SKM-1 treated with dmso at 0.1 percent for 144 hours (cell line): ENCODE measurements at regions not wholly inside any gene's neighbourhood (a gene's known extent, or its start where the extent isn't known, plus 50 kb on each side); places are given as distances from the start of the nearest gene placed in this dataset.
"Not testable (repeated sequence)": the region's sequence is repeated elsewhere in the genome, so short reads cannot be mapped to it uniquely, and the experiment has no call there.

Experiments
- DNase-seq: peaks from one replicate; lab custom pipeline; 2025; ENCODE audit not compliant: unreplicated experiment; lab: John Stamatoyannopoulos, UW

DNA sequence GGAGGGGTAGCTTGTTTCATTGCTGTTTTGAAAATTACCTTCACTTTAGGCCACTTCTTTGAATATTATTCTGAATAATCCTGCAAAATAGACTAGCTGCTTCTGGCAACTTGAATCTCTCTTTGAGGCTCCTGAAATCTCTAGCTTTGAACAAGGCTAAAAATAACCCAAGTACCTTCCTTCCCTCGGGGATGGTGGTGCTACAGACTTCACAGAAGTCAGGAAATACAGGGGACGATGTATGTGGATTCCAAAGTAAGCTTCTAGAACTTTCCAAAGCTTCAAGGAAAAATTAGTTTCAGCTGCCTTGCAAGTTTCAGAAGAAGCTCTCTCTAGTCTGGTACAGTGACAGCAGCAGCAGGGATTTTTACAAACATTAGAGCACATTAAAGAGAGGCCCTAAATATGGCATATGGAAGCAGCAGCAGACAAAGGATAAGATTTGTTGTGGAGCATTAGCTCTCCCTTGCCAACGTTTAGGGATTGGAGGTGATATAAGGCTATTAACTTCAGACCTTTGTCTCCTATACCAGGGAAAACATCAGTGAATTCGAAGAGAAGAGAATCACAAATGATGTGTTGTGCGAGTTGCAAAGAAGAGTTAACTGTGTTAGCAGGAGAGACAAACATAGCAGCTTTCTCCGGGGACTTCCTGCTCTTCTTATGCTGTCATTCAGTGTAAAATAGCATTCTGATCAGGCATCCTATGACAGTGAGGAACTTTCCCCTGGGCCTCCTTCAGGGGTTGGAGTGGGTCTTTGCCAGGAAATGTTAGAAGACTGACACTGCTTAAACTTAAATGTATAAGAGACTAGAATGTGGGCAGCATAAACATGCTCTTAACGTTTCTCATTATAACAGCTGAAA, 783.0 kb upstream of the ARPP21 start:
- DNase-seq: no peak

DNA sequence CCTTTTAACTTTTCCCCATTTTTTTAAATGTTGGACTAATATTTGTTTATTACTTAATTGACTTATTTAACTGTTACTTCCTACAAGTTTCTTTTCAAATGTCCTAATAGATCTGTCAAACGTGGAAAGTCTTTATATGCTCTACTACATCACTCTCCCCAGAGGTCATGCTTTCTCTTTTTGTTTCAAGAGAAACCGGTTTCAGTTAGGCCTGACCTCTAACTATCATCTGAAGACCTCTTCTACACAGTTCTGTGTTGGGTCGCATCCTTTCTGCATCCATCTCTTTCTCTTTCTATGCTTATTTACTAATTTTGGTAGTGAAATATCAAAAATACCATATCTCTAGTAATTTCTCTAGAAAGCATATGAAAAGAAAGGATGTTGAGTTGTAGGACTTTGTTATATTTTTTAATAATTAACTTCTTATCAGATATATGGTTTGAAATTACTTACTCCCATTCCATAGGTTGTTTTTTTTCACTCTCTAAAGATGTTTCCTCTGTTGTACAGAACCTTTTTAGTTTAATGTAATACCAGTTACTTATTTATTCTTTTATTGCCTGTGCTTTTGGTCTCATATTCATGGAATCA, 781.2 kb upstream of the ARPP21 start:
- DNase-seq: no peak

DNA sequence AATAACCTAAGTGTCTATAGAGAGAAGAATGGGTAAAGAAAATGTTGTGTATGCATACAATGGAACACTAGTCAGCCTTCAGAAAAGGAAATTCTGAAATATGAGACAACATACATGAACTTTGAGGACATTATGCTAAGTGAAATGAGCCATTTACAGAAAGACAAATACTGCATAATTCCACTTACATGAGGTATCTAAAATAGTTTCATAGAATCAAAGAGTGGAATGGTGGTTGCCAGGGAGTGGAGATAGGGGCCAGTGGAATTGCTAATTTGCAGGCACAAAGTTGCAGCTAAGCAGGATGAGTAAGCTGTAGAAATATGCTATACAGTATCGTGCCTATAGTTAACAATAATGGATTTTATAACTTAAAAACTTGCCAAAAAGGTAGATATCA, 779.6 kb upstream of the ARPP21 start:
- no peak for DNase-seq

DNA sequence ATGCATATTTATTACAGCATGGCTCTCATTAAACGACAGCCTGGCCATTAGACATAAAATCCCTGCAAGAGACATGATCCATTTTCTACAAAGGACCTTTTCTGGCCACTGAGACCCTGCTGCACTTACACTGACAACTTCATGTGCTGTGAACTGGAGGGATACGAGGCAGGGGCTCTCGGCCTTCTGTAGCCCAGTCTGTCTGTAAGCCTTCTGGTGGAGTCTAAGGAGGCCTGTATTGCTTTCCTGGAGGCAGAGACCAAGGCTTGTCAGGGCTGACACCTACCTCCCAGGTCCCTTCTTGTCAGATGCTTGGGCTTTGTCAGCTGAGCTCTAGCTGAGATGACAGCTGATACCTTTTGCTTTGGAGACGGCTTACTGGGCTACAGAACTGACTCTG, 776.9 kb upstream of the ARPP21 start:
- DNase-seq: no peak

DNA sequence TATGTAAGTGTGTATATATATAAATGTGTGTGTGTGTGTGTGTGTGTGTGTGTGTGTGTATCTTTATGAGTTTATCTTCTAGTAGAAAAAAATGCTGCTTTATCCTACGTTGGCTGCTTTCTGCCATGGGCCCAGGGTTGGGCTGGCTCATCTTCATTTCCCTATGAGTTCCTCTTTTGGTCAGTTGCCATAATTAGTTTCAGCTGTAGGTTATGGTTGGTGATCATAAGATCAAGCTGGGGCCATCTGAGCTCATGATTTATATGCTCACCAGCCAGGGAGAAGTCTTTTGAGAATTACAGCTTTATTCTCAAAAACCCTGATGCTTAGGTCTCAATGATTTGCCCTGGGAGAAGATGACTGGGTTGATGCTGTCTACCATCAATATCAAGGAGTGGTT, 775.8 kb upstream of the ARPP21 start:
- DNase-seq: no peak

DNA sequence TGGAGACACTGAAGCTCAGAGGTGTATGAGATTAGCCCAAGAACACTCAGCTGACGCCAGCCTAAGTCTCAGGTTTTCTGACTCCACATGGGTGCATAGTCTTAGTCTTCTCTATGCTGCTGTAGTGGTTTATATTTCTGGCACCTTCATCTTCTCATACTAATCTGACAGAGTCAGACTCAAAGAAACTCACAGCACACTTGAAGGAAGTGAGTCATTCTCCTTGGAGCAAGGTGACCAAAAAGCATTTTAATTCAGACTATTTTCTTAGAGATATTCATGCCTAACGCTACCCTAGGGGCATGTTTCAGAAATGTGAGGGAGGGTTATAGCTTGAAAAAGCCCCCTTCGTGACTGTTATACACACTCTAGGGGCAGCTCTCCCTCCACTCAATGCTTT, 775.3 kb upstream of the ARPP21 start:
- DNase-seq: no peak

DNA sequence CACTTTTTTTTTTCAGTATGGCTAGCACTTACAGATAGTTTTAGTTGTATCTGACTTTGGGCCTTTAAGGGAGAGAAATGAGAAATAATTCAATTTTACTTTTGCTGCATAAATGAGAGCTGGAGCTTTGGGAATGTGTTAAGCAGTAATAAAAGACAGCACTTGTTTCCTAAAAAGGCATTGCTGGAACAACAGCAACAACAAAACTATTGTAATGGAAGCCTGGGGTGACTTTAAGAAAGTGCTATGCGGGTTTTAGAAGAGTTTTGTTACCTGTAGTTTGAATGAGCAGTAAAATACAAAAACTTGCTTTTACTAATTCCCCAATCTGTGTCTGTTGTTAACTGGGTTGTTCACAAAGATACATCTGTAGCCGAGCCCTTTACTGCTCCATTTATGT, 774.0 kb upstream of the ARPP21 start:
- no peak for DNase-seq

DNA sequence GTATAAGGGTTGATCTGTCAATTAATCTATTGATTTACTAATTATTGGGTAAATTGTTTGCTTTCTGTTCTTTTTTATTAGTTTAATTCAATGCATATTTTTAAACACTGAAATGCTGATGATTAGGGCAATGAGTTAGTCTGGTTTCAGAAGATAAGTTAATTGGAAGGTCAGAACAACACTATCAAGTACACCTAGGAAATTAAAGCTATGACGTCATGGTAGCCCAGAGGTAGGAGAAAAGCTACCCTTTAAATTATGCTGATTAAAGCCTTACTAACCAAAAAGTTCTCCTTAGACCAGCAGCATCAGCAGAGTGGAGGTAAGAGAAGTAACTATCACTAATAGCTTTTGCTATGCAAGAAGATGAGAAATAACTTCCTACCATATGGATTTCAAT, 770.4 kb upstream of the ARPP21 start:
- no peak for DNase-seq

DNA sequence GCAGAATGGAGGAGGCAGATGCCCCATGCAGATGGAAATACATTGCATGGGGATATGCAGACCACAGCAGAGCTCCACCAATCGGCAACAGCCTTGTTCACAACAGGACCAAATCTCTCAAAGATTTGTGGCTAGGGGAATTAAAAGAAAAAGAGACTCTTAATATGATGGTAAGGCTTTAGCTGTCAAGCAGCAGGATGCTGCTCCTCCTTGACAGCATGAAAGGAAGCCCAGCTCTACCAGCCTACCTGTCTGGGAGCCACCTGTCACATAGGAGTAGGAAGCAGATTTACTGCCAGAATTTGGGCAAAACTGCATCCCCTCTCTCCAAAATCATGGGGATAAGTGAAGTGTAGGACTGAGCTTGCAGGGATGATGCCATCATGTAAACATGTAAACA, 769.6 kb upstream of the ARPP21 start:
- no peak for DNase-seq

DNA sequence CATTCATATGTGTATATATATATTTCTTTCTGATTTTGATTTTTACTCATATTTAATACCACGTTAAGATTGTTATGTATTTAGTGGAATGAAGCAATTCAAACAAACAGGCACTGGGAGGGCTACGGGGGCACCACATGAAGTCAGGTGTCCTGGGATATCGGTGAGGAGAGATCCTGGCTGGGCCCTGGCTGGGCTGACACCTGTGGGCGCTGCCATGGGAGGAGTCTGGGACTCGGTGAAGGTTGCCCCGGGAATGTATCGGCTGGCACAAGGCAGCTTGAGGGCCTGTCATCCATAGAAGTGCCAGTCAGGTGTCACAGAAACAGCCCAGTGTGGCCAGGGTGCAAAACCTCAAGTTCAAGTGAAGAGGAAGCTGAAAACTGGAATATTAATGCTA, 766.9 kb upstream of the ARPP21 start:
- DNase-seq: no peak

DNA sequence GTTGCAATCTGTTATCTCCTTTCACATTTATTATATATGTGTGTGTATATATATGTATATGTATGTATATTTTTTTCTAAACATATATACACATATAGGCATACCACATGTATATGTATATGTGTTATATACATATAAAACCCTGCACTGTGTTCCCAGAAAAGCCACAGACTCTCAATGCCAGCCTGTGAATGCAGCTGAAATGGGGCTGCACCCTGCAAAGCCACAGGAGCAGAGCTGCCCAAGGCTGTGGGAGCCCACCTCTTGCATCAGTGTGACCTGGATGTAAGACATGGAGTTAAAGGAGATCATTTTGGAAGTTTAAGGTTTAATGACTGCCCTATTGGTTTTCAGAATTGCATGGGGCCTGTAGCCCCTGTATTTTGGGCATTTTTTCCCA, 762.3 kb upstream of the ARPP21 start:
- no peak for DNase-seq

DNA sequence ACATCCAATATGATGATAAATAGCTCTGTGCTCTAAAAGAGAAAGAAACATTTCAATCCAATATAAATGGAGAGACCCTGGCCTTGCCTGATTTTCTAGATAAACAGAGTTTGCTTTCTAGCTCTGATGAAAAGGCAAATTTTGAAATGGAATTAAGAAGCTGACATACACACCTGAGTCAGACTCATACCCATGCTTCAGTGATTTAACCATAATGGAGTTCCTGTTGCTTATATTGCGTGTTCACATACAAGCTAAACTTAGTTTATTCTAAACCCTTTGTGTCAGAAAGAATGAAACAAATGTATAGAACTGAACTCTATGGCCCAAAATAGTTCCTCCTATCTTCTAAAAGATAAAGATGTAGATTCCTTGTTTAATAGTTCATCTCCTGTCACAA, 760.8 kb upstream of the ARPP21 start:
- no peak for DNase-seq

DNA sequence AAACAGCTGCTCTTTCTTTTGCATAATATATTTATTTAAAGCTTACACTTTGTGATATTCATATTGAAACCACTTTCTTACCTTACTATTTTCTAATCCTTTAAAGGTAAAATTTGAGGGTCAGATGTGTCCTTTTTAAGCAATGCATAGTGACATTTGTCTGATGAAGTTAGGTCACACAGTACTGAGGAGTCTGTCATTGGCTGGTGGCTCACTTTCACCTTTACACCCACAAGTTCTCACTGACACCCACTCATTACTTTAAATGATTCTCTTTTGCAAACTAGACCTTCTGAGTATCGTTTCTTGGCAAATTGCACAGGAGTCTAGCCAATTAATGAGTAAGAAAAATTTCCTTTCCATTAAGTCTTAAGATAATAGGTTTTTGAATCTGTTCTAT, 758.3 kb upstream of the ARPP21 start:
- no peak for DNase-seq

DNA sequence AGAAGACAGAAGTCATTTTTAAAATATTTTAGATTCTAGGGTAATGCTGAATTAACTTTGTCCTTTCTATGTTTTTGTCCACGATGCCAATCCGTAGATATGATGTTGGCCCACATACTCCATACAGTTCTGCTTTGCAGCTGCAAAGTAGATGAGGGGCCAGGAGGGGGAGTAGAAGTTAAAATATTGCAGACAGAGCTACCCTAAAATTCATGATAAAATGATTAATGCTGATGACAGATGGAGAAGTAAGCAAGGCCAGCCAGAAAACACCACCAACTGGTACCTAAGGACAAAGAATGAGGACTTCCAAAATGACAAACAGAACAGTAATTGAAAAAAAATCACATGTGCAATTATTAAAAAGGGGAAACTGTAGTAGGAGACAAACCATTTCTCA, 756.6 kb upstream of the ARPP21 start:
- no peak for DNase-seq

DNA sequence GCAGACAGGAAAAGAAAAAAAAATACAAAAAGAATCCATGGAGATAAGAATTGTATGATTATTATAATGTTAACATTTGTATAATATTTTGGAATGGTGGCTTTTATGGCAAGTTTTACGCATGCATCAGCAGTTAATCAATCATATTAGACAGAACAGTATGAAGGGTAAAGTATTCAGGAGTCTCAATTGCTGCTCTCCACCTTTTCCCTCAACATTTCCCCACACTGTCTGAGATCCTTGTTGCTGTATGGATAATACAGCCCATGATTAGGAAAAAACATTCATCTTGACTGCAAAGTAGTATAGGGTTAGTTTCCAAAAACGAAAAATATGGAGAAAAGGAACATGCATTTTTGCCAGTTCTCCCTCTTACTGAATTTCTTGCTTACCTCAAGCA, 755.3 kb upstream of the ARPP21 start:
- DNase-seq: no peak

DNA sequence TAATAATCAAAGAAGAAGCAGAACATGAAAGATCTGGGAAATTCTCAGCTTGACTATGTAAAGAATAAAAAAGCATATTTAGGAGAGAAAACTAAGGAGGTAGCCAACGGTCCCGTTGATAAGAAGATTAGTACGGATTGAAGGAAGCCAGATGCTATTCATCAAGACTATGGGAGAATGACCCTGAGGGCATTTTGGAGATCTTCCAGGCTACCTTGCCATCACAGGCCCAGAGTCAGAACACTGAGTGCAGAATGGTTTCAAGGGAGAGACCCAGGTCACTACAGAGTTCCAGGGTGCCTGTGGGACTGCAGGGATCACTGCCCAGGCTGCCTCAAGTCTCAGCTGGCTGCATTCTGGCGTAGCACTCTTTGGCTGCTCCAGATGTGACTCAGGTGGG, 752.9 kb upstream of the ARPP21 start:
- DNase-seq: no peak

DNA sequence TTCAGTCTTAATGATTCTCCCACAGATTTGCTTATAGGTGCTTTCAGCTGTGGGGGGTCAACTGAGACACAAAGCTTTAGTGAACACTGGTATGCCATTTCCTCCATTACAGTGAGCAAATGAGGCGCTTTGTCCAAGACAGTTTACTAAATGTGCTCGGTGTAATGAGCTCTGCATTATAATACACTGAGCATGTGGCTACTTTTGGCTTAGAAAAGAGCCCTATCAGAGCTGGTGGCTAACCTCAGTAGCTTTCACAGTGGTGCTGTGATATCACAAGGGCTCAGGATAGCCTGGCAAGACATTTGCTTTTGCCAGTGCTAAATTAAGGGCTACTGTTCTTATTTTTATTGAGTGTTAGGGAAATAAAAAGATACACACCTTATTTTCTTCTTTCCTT, 749.7 kb upstream of the ARPP21 start:
- DNase-seq: no peak

DNA sequence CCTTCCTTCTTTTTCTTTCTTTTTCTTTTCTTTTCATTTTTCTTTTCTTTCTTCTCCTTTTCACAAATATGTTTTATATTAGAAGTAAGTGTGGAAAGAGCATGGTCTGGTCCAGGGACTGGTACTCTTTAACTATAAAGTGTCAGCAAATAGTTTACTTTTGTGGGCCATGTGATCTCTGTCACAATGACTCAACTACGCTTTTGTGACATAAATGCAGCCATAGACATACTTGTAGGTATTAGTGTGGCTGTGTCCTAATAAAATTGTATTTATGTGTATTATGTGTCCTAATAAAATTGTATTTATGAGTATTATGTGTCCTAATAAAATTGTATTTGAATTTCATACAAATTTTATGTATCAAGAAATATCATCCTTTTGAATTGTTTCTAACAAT, 749.1 kb upstream of the ARPP21 start:
- DNase-seq: no peak

DNA sequence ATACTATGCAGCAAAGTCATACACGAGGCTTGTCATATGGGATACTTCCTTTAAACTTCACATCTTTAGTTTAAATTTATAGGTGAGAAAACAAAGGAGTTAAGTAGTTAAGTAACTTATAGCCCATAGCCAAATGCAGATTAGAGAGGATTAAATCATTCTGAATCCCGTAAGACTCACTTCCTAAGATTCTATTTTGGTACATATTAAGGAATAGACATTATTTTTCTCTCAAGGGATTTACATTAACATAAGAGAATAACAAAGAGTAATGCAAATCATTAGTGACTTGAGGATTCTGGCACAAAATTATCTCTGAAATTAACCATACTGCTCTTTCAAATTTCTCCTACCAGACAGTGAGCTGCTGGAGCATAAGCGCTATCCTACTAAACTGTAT, 747.4 kb upstream of the ARPP21 start:
- DNase-seq: no peak

DNA sequence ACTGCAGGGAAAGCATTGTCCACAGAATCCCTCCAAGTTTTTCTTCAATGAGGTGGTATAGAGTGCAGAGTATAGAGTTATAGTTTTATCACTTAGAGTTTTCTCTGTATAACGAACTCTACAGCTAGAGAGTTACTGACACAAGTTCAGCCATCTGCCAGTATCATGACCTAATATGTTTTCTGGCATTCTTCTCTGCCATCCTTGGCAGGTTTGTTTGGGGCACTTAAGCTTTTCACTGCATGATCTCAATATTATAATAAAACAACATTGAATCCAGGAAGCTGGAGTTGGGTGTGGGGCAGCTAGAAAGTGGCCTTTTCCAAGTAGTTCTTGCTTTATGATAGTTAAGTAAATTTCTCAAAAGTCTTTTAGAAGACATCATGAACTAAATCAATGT, 743.5 kb upstream of the ARPP21 start:
- no peak for DNase-seq

DNA sequence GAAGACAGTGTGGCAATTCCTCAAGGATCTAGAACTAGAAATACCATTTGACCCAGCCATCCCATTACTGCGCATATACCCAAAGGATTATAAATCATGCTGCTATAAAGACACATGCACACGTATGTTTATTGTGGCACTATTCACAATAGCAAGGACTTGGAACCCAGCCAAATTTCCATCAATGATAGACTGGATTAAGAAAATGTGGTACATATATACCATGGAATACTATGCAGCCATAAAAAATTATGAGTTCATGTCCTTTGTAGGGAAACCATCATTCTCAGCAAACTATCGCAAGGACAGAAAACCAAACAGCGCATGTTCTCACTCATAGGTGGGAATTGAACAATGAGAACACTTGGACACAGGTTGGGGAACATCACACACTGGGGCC, 729.6 kb upstream of the ARPP21 start:
- DNase-seq: not testable (repeated sequence)

DNA sequence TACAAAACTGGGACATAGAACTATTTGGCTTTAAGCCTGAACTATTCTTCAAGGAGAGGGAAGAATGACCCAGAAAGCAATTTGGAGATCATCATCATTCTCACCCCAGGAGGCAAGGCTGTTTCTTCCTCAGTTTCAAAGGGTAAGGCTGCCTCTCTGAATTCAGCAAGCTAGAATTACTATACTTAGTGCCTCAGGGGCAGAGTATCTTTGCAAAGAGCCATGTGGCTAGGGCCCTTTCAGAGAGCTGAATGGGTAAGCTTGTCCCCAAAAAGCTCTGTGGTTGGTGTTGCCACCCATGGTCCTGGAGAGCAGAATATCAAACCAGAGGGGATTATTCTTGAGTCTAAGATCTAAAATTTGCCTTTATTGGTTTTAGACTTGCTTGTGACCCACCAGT, 720.3 kb upstream of the ARPP21 start:
- DNase-seq: no peak

DNA sequence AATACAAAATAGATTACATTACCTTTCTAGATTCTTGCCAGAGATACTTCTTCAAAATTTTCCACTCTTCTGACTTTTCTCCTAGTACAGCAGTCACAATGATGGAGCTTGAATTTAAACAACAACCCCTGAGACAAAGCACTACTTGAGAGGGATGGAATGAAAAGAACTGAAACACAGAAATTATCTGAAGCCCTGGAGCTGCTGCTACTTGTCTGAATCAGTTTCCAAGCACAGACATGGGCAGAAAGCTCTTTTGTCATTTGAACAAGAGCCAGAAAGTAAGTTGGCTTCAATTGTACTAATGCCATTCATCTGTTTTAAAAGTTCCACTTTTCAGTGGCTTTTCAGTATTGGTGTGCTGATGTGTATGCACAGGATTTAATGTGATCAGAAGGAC, 718.5 kb upstream of the ARPP21 start:
- DNase-seq: no peak
